Pancreas (tissue), 10 donors: ENCODE measurements at regions not wholly inside any gene's neighbourhood (a gene's known extent, or its start where the extent isn't known, plus 50 kb on each side); places are given as distances from the start of the nearest gene placed in this dataset.

Source experiments
- ATAC-seq, 4 donors: fragments of 200-7000 bp; cut with Tn5 transposase; one replicate each; pipeline versions ENCODE4 v1.8.0 to v1.9.1; 2020; ENCODE audit warnings: mild to moderate bottlenecking in 4 of 4, moderate library complexity in 4 of 4
- DNase-seq, 6 donors: peaks; one replicate each; pipeline ENCODE4 v3.0.0-alpha.2; 2020
- FAIRE-seq: peaks from 2 replicates; lab custom pipeline; 2012; peaks lifted over from hg19 to GRCh38; lab: Jason Lieb, UNC
- H3K27ac ChIP-seq, 4 donors: fragments of 200-600 bp; sonication (generic); 1 replicate in 3 of 4; 2 replicates in 1 of 4; pipeline versions ENCODE4 v1.5.0 to v1.8.0; 2020
- H3K27me3 ChIP-seq, 4 donors: fragments of 200-600 bp; one replicate each; pipeline ENCODE4 v1.8.0; 2021
- H3K36me3 ChIP-seq, 3 donors: fragments of 200-600 bp; sonication (generic) in 1 of 3; one replicate each; pipeline versions ENCODE4 v1.5.0 to v1.8.0; 2020 to 2021
- H3K4me1 ChIP-seq, 3 donors: fragments of 200-600 bp; one replicate each; pipeline ENCODE4 v1.8.0; 2021
- H3K4me3 ChIP-seq, 4 donors: fragments of 200-600 bp; sonication (generic) in 2 of 4; one replicate each; pipeline versions ENCODE4 v1.5.0 to v1.8.0; 2020 to 2021
- H3K9me3 ChIP-seq, 4 donors: fragments of 200-600 bp; one replicate each; pipeline ENCODE4 v1.8.0; 2021
- WGBS, 2 donors: extraction: QIAGEN DNeasy Blood & Tissue Kit; methylation state at CpG; one replicate each; pipeline ENCODE4 v1.1.7; 2013; 5-methylcytosine and 5-hydroxymethylcytosine counted together
- intact Hi-C, 3 donors: fragments of 100-400 bp; cut with DNase I; formaldehyde crosslinking; loops; one replicate each; pipeline versions ENCODE4 v1.11.1 to v1.14.2; 2022
- TF ChIP-seq, protein P1 (sequence below), 4 donors: fragments of 200-600 bp; sonication (generic) in 3 of 4; IDR thresholded peaks; one replicate each; pipeline versions ENCODE4 v1.5.0 to v1.8.0; 2021; ENCODE audit warnings: antibody characterized with exemption in 4 of 4
- donor health status: healthy with polysubstance abuse.
- donor health status: DM: no; HTN: no; CAD: no; lungs with moderate emphysema.
- donor health status: DM: no; HTN: no; CAD: no.
- donor health status: control.
- donor health status: control.
- donor health status: Bipolar disorder and iron deficiency.
- donor health status: DM: yes; HTN: yes; CAD: no.
- donor health status: DM: no; HTN: no; CAD: no.
- donor health status: DM: no; HTN: no; CAD: no.
- donor health status: DM: yes; HTN: yes; CAD: no.

GRCh38 chr13:74024314-74024713 is 109.9 kb downstream of the KLF12 start:
- Histone ChIP-seq H3K4me3 (no peak overlapping the region), H3K36me3 (no peaks in the 10 kb centered on the region), H3K27ac (no peak overlapping the region), H3K27me3 (no peaks in the 10 kb centered on the region), H3K9me3 (no peaks in the 10 kb centered on the region), H3K4me1 (no peaks in the 10 kb centered on the region)
- intact Hi-C loops, result no loop called here
- TF ChIP-seq, protein P1, sequence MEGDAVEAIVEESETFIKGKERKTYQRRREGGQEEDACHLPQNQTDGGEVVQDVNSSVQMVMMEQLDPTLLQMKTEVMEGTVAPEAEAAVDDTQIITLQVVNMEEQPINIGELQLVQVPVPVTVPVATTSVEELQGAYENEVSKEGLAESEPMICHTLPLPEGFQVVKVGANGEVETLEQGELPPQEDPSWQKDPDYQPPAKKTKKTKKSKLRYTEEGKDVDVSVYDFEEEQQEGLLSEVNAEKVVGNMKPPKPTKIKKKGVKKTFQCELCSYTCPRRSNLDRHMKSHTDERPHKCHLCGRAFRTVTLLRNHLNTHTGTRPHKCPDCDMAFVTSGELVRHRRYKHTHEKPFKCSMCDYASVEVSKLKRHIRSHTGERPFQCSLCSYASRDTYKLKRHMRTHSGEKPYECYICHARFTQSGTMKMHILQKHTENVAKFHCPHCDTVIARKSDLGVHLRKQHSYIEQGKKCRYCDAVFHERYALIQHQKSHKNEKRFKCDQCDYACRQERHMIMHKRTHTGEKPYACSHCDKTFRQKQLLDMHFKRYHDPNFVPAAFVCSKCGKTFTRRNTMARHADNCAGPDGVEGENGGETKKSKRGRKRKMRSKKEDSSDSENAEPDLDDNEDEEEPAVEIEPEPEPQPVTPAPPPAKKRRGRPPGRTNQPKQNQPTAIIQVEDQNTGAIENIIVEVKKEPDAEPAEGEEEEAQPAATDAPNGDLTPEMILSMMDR (IDR thresholded peaks at IDR 0.05), result no peak
- ATAC-seq, result no peak
- 69 to 70% methylated on average over 4 of the region's 4 CpGs for WGBS, 2 donors
- FAIRE-seq, result no peak
- no peak for DNase-seq

- no peaks in the 10 kb centered on the region for H3K4me1 ChIP-seq
- no peak for DNase-seq
- H3K27me3 ChIP-seq, result no peaks in the 10 kb centered on the region
- WGBS, 2 donors, result 80 to 86% methylated on average over 2 of the region's 2 CpGs
- intact Hi-C loops, result no loop called here
- no peak overlapping the region for H3K4me3 ChIP-seq
- no peaks in the 10 kb centered on the region for H3K9me3 ChIP-seq
- no peaks in the 10 kb centered on the region for H3K36me3 ChIP-seq
- TF ChIP-seq, protein P1 (IDR thresholded peaks at IDR 0.05), result no peak
- FAIRE-seq, result no peak
- no peak overlapping the region for H3K27ac ChIP-seq
- no peak for ATAC-seq
Measured at GRCh38 chr13:74023484-74023883, 110.7 kb downstream of the KLF12 start.

DNA sequence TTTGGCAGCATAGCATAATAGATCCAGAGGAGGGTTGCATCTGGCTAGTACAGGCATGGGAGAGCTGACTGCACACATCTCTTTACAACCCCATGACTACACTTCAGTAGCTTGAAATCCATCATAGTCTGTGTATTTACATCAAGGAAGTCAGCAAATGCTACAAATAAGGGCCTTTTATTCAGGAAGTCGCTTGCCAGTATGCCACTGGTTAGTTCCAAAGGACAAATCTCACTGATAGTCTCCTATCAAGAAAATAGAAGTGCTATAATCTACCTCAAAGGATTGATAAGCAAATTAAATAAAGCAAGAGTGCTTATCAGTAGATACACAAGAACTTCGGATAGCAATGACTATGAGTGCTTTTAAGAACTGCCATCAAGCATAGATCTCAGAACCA is 112.7 kb downstream of the KLF12 start:
- FAIRE-seq (no peak), ATAC-seq (no peak), DNase-seq (no peak)
- Histone ChIP-seq H3K27ac (no peak overlapping the region), H3K9me3 (no peaks in the 10 kb centered on the region), H3K36me3 (no peaks in the 10 kb centered on the region), H3K27me3 (no peaks in the 10 kb centered on the region), H3K4me1 (no peaks in the 10 kb centered on the region), H3K4me3 (no peak overlapping the region)
- TF ChIP-seq, protein P1 (IDR thresholded peaks at IDR 0.05), result no peak
- WGBS, 2 donors, result 24 to 30% methylated on average over 2 of the region's 2 CpGs
- intact Hi-C loops, result no loop called here

- DNase-seq, result no peak
- H3K9me3 ChIP-seq, result no peaks in the 10 kb centered on the region
- H3K4me3 ChIP-seq, result no peak overlapping the region
- no peaks in the 10 kb centered on the region for H3K4me1 ChIP-seq
- no peak for FAIRE-seq
- no peak for ATAC-seq
- 68 to 79% methylated on average over 1 of the region's 1 CpG for WGBS, 2 donors
- TF ChIP-seq, protein P1 (IDR thresholded peaks at IDR 0.05), result no peak
- no peaks in the 10 kb centered on the region for H3K27me3 ChIP-seq
- no peaks in the 10 kb centered on the region for H3K36me3 ChIP-seq
- intact Hi-C loops, result no loop called here
- H3K27ac ChIP-seq, result no peak overlapping the region
Measured at GRCh38 chr13:74018062-74018431, 116.2 kb downstream of the KLF12 start.

DNA sequence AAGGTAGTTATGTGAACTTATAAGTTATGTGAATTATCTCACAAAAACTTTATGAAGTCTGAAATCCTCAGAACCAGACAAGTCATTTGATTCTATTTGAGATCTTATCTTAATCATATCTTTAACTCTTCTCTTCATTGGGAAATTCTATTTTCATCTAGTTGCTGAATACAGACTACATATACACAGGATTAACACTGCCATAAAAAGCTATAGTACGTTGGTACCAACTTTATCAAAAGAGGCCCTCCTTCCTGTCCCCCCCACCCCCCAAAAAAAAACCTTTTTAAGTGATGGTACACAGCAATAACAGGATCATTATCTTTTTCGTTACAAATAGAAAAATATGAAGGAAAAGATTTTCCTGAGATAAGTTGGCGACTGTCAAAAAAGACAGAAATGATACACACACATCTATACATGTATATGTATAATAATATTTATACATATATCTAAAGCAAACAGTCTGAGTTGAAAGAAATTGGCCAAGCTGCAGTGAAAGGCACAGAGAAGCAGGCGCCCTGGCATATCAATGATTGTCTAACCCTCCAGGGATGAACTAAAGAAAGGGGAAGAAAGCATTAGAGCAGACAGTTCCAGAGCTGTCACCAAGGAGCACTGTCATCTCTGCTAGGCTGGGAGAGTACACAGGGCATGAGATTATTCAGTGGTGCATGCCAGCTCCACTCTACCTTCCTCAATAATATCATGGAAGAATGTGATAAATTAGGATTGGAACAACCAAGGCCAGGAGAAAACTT is 116.7 kb downstream of the KLF12 start:
- WGBS, 2 donors, result 71 to 72% methylated on average over 4 of the region's 4 CpGs

More for the DNA sequence above, 116.7 kb downstream of the KLF12 start:
- ATAC-seq (no peak), DNase-seq (no peak), FAIRE-seq (no peak)
- Histone ChIP-seq H3K4me3 (no peak overlapping the region), H3K36me3 (no peaks in the 10 kb centered on the region), H3K27me3 (no peaks in the 10 kb centered on the region), H3K27ac (no peak overlapping the region), H3K4me1 (no peaks in the 10 kb centered on the region), H3K9me3 (no peaks in the 10 kb centered on the region)
- TF ChIP-seq, protein P1 (IDR thresholded peaks at IDR 0.05), result no peak
- intact Hi-C loops, result no loop called here
